ENCODE measurements at regions not wholly inside any gene's neighbourhood (a gene's known extent, or its start where the extent isn't known, plus 50 kb on each side); places are given as distances from the start of the nearest gene placed in this dataset.

GRCh38 chr5:142521706-142522105 lies 164.2 kb downstream of the FGF1 start (continued):
- TF ChIP-seq BCLAF1 (IDR thresholded peaks at IDR 0.05) (no peak), TRIM22 (IDR thresholded peaks at IDR 0.05) (no peak), MATR3 (CRISPR knock-in tag; IDR thresholded peaks at IDR 0.05) (no peak), ZBTB4 (CRISPR knock-in tag; IDR thresholded peaks at IDR 0.05; ENCODE audit: borderline replicate concordance) (no peak), THAP11 (CRISPR knock-in tag; IDR thresholded peaks at IDR 0.05) (no peak), ZNF567 (CRISPR knock-in tag; IDR thresholded peaks at IDR 0.05; ENCODE audit: borderline replicate concordance) (no peak), ARHGAP35 (CRISPR knock-in tag; IDR thresholded peaks at IDR 0.05; ENCODE audit: borderline replicate concordance) (no peak), ZNF788 (CRISPR knock-in tag; IDR thresholded peaks at IDR 0.05; ENCODE audit: borderline replicate concordance) (no peak), ZNF354B (CRISPR knock-in tag; IDR thresholded peaks at IDR 0.05) (no peak), SP4 (CRISPR knock-in tag; IDR thresholded peaks at IDR 0.05) (no peak), SKI (IDR thresholded peaks at IDR 0.05; ENCODE audit: partially characterized antibody) (peak; percentile 67), ZNF180 (CRISPR knock-in tag; IDR thresholded peaks at IDR 0.05; ENCODE audit: borderline replicate concordance, low read depth) (no peak), ZNF674 (CRISPR knock-in tag; IDR thresholded peaks at IDR 0.05; ENCODE audit: low read depth) (no peak), ARID4A (CRISPR knock-in tag; IDR thresholded peaks at IDR 0.05; ENCODE audit: borderline replicate concordance) (peak; percentile 40; the same call in 1 of the 2 replicates), BCL6 (CRISPR knock-in tag; IDR thresholded peaks at IDR 0.05) (peak; percentile 75), ZNF670 (CRISPR knock-in tag; IDR thresholded peaks at IDR 0.05; ENCODE audit: borderline replicate concordance) (no peak), FOXM1 (CRISPR knock-in tag; IDR thresholded peaks at IDR 0.05) (no peak), AKAP8 (CRISPR knock-in tag; IDR thresholded peaks at IDR 0.05) (no peak), LCORL (IDR thresholded peaks at IDR 0.05) (no peak), LCORL (CRISPR knock-in tag; IDR thresholded peaks at IDR 0.05) (0 out of 2 replicates have a peak, but pooled peaks have one; percentile 55)
